ENCODE measurements at regions not wholly inside any gene's neighbourhood (a gene's known extent, or its start where the extent isn't known, plus 50 kb on each side); places are given as distances from the start of the nearest gene placed in this dataset.

GRCh38 chr7:136551618-136552017 lies 316.8 kb upstream of the CHRM2 start:
- Histone ChIP-seq H3K27ac (ENCODE audit: low read depth, low read length, poor library complexity, severe bottlenecking) (no peak overlapping the region), H3K9me3 (ENCODE audit: low read depth, low read length, poor library complexity, severe bottlenecking) (no peaks in the 10 kb centered on the region), H3K36me3 (ENCODE audit: insufficient read depth, low read length, poor library complexity, severe bottlenecking) (no peaks in the 10 kb centered on the region), H3K4me1 (ENCODE audit: insufficient read depth, low read length, poor library complexity, severe bottlenecking) (peaks cover 12% of the 10 kb centered on the region), H3K27me3 (replicated peaks; ENCODE audit: insufficient read depth, low read depth, low read length, poor library complexity) (no peaks in the 10 kb centered on the region), H3K4me3 (ENCODE audit: low read depth, low read length, poor library complexity, severe bottlenecking) (no peak overlapping the region)
- ChIA-PET POLR2A (ENCODE audit: low non-redundant PET) (no interaction called here), CTCF (no interaction called here)
- no peak for TF ChIP-seq EZH2 (IDR thresholded peaks at IDR 0.05; ENCODE audit: borderline replicate concordance, low read depth, low read length, poor library complexity, severe bottlenecking)
- TF ChIP-seq, protein P1, sequence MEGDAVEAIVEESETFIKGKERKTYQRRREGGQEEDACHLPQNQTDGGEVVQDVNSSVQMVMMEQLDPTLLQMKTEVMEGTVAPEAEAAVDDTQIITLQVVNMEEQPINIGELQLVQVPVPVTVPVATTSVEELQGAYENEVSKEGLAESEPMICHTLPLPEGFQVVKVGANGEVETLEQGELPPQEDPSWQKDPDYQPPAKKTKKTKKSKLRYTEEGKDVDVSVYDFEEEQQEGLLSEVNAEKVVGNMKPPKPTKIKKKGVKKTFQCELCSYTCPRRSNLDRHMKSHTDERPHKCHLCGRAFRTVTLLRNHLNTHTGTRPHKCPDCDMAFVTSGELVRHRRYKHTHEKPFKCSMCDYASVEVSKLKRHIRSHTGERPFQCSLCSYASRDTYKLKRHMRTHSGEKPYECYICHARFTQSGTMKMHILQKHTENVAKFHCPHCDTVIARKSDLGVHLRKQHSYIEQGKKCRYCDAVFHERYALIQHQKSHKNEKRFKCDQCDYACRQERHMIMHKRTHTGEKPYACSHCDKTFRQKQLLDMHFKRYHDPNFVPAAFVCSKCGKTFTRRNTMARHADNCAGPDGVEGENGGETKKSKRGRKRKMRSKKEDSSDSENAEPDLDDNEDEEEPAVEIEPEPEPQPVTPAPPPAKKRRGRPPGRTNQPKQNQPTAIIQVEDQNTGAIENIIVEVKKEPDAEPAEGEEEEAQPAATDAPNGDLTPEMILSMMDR (conservative IDR thresholded peaks at IDR 0.05; ENCODE audit: low read depth, low read length), result no peak
- BruUV-seq (replicated peaks), result no TSS peak
- no peak for DNase-seq (ENCODE audit: low spot score)
- intact Hi-C loops (cut with micrococcal nuclease; ENCODE audit: unreplicated experiment), result no loop called here

DNA sequence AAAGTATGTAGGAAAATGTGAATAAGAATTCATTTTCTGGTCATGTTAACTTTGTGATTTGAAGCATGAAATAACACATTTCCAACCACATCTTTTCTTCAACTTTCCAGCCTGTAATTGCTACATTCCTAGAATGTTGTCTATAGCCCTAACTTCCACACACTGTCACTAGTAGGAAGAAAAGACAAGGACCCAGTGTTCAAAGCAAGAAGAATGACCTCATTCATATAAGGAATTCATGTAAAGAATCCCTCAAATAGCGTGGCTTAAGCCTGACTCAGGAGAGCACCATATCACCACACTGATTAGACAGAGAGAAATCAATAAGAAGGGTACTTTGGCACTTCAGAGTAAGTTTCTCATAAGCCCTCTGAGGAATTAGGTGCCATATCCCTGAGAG lies 318.7 kb upstream of the CHRM2 start:
- ChIA-PET CTCF (no interaction called here), POLR2A (ENCODE audit: low non-redundant PET) (no interaction called here)
- H3K36me3 ChIP-seq (ENCODE audit: insufficient read depth, low read length, poor library complexity, severe bottlenecking), result no peaks in the 10 kb centered on the region
- TF ChIP-seq EZH2 (IDR thresholded peaks at IDR 0.05; ENCODE audit: borderline replicate concordance, low read depth, low read length, poor library complexity, severe bottlenecking), result no peak
- TF ChIP-seq, protein P1 (conservative IDR thresholded peaks at IDR 0.05; ENCODE audit: low read depth, low read length), result no peak
- H3K9me3 ChIP-seq (ENCODE audit: low read depth, low read length, poor library complexity, severe bottlenecking), result no peaks in the 10 kb centered on the region
- no peak for DNase-seq (ENCODE audit: low spot score)
- BruUV-seq (replicated peaks), result no TSS peak
- intact Hi-C loops (cut with micrococcal nuclease; ENCODE audit: unreplicated experiment), result no loop called here
- H3K4me1 ChIP-seq (ENCODE audit: insufficient read depth, low read length, poor library complexity, severe bottlenecking), result no peaks in the 10 kb centered on the region
- no peak overlapping the region for H3K27ac ChIP-seq (ENCODE audit: low read depth, low read length, poor library complexity, severe bottlenecking)
- H3K27me3 ChIP-seq (replicated peaks; ENCODE audit: insufficient read depth, low read depth, low read length, poor library complexity), result no peaks in the 10 kb centered on the region
- H3K4me3 ChIP-seq (ENCODE audit: low read depth, low read length, poor library complexity, severe bottlenecking), result no peak overlapping the region

GRCh38 chr7:136533732-136534131 lies 334.7 kb upstream of the CHRM2 start:
- no TSS peak for BruUV-seq (replicated peaks)
- POLR2A ChIA-PET (ENCODE audit: low non-redundant PET), result interaction anchor here (0.5 kb wide), 1 partner anchor 22 kb away, joined by 4 read pairs; no protein-coding TSS in a partner anchor
- no peaks in the 10 kb centered on the region for H3K9me3 ChIP-seq (ENCODE audit: low read depth, low read length, poor library complexity, severe bottlenecking)
- no peaks in the 10 kb centered on the region for H3K36me3 ChIP-seq (ENCODE audit: insufficient read depth, low read length, poor library complexity, severe bottlenecking)
- no peak for TF ChIP-seq EZH2 (IDR thresholded peaks at IDR 0.05; ENCODE audit: borderline replicate concordance, low read depth, low read length, poor library complexity, severe bottlenecking)
- TF ChIP-seq, protein P1 (conservative IDR thresholded peaks at IDR 0.05; ENCODE audit: low read depth, low read length), result no peak
- H3K27me3 ChIP-seq (replicated peaks; ENCODE audit: insufficient read depth, low read depth, low read length, poor library complexity), result no peaks in the 10 kb centered on the region
- peak; percentile 83 for DNase-seq (ENCODE audit: low spot score)
- intact Hi-C loops (cut with micrococcal nuclease; ENCODE audit: unreplicated experiment), result no loop called here
- H3K27ac ChIP-seq (ENCODE audit: low read depth, low read length, poor library complexity, severe bottlenecking), result no peak overlapping the region
- peaks cover 6% of the 10 kb centered on the region for H3K4me1 ChIP-seq (ENCODE audit: insufficient read depth, low read length, poor library complexity, severe bottlenecking)
- no peak overlapping the region for H3K4me3 ChIP-seq (ENCODE audit: low read depth, low read length, poor library complexity, severe bottlenecking)
- CTCF ChIA-PET, result no interaction called here

Measured in A673 (cell line).